IPS-11a (cell line): ENCODE measurements at regions not wholly inside any gene's neighbourhood (a gene's known extent, or its start where the extent isn't known, plus 50 kb on each side); places are given as distances from the start of the nearest gene placed in this dataset.
"Not testable (repeated sequence)": the region's sequence is repeated elsewhere in the genome, so short reads cannot be mapped to it uniquely, and the experiment has no call there.

Experiments
- H3K4me3 ChIP-seq: one replicate; pipeline ENCODE4 v1.5.1; 2013; ENCODE audit warnings: low read depth, low read length, control low read depth

GRCh38 chr21:35484032-35484431, 434.9 kb upstream of the RUNX1 start:
- H3K4me3 ChIP-seq, result no peak overlapping the region

- no peak overlapping the region for H3K4me3 ChIP-seq
These were observed 434.0 kb upstream of the RUNX1 start for GRCh38 chr21:35482933-35483662.

- no peak overlapping the region for H3K4me3 ChIP-seq
These were observed 433.0 kb upstream of the RUNX1 start for GRCh38 chr21:35482096-35482495.

GRCh38 chr21:35481005-35481404, 431.9 kb upstream of the RUNX1 start:
- H3K4me3 ChIP-seq, result no peak overlapping the region

GRCh38 chr21:35479529-35479928, 430.4 kb upstream of the RUNX1 start:
- H3K4me3 ChIP-seq, result no peak overlapping the region

- H3K4me3 ChIP-seq, result no peak overlapping the region
These were observed 430.0 kb upstream of the RUNX1 start for GRCh38 chr21:35479065-35479448.

- H3K4me3 ChIP-seq, result no peak overlapping the region
These were observed 429.3 kb upstream of the RUNX1 start for GRCh38 chr21:35478161-35479064.

GRCh38 chr21:35477622-35478021, 428.5 kb upstream of the RUNX1 start:
- no peak overlapping the region for H3K4me3 ChIP-seq

- H3K4me3 ChIP-seq, result no peak overlapping the region
These were observed 427.7 kb upstream of the RUNX1 start for GRCh38 chr21:35476621-35477395.

- no peak overlapping the region for H3K4me3 ChIP-seq
These were observed 426.7 kb upstream of the RUNX1 start for GRCh38 chr21:35475762-35476161.

GRCh38 chr21:35475009-35475408, 425.9 kb upstream of the RUNX1 start:
- no peak overlapping the region for H3K4me3 ChIP-seq

GRCh38 chr21:35473496-35473895, 424.4 kb upstream of the RUNX1 start:
- H3K4me3 ChIP-seq, result no peak overlapping the region

GRCh38 chr21:35470522-35470921, 421.4 kb upstream of the RUNX1 start:
- H3K4me3 ChIP-seq, result no peak overlapping the region

GRCh38 chr21:35469498-35469897, 420.4 kb upstream of the RUNX1 start:
- no peak overlapping the region for H3K4me3 ChIP-seq

- no peak overlapping the region for H3K4me3 ChIP-seq
These were observed 419.9 kb upstream of the RUNX1 start for GRCh38 chr21:35468991-35469390.

- no peak overlapping the region for H3K4me3 ChIP-seq
These were observed 418.5 kb upstream of the RUNX1 start for GRCh38 chr21:35467566-35467965.

GRCh38 chr21:35466681-35467080, 417.6 kb upstream of the RUNX1 start:
- not testable (repeated sequence) for H3K4me3 ChIP-seq

- H3K4me3 ChIP-seq, result no peak overlapping the region
These were observed 416.6 kb upstream of the RUNX1 start for GRCh38 chr21:35465741-35466140.

- no peak overlapping the region for H3K4me3 ChIP-seq
These were observed 412.6 kb upstream of the RUNX1 start for GRCh38 chr21:35461700-35462099.

GRCh38 chr21:35460441-35460840, 411.3 kb upstream of the RUNX1 start:
- H3K4me3 ChIP-seq, result no peak overlapping the region

GRCh38 chr21:35458405-35458804, 409.3 kb upstream of the RUNX1 start:
- no peak overlapping the region for H3K4me3 ChIP-seq
